HG03060 (cell line): ENCODE measurements at regions not wholly inside any gene's neighbourhood (a gene's known extent, or its start where the extent isn't known, plus 50 kb on each side); places are given as distances from the start of the nearest gene placed in this dataset.

Source experiments
- ATAC-seq: cut with Tn5 transposase; IDR thresholded peaks from one replicate; pipeline ENCODE4 v1.9.1; 2021; ENCODE audit warnings: low read depth, moderate number of reproducible peaks; ENCODE audit not compliant: unreplicated experiment

DNA sequence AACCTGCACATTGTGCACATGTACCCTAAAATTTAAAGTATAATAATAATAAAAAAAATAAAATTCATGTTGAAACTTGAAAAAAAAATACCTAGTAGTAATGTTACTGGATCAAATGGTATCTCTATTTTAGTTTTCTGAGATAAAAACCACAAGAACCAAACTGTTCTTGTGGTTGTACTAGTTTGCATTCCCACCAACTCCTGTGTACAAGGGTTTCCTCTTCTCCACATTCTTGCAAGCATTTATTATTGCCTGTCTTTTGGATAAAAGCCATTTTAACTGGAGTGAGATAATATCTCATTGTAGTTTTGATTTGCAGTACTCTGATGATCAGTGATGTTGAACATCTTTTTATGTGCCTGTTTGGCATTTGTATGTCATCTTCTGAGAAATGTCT is 177.7 kb downstream of the KIF20B start:
- ATAC-seq, result no peak

GRCh38 chr10:89887406-89887805 is 186.0 kb downstream of the KIF20B start:
- peak; percentile 20 for ATAC-seq

- peak; percentile 48 for ATAC-seq
These were observed 186.4 kb downstream of the KIF20B start for GRCh38 chr10:89887830-89888229.

DNA sequence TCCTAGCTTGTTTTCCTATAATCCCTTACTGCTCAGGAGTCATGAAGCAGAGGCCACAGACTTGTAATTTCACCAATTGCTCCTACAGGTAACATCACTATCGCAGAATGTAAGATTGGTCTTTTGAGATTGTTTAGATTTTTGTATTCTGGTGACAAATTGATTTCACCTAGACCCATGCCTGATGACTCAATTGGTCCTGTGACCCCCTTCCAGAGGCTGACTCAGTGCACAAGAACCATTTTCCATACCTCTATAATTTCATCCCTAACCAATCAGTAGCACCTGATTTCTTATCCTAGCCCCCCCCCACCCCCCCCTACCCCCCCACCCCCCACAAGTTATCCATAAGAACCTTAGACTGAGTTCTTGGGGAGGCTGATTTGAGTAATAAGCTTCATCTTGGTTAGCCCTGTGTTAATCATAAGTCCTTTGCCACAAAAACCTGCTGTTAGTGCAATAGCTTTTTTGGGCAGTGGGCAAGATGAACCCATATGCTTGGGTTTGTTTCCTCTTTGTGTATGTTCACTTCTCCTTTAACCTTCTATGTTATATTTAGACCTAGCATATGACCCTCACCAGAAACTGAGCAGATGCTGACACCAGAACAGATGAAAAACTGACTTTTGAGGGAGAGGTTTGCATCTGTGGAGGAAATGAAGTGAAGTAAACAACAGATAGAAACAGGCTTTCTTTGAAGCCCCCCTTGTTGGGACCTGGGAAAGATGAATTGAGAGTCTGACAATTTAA is 187.1 kb downstream of the KIF20B start:
- peak; percentile 86 for ATAC-seq

- no peak for ATAC-seq
These were observed 188.2 kb downstream of the KIF20B start for GRCh38 chr10:89889606-89890005.

- ATAC-seq, result no peak
These were observed 189.7 kb downstream of the KIF20B start for GRCh38 chr10:89891006-89891535.

DNA sequence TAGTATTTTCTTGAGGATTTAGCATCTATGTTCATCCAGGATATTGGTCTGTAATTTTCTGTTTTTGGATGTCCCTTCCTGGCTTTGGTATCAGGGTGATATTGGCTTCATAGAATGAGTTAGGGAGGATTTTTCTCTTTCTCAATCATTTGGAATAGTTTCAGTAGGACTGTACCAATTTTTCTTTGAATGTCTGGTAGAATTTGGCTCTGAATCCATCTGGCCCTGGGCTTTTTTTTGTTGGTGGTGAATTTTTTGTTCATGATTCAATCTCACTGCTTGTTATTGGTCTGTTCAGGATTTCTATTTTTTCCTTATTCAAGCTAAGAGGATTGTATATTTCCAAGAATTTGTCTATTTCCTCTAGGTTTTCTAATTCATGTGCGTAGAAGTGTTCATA is 192.7 kb downstream of the KIF20B start:
- no peak for ATAC-seq

DNA sequence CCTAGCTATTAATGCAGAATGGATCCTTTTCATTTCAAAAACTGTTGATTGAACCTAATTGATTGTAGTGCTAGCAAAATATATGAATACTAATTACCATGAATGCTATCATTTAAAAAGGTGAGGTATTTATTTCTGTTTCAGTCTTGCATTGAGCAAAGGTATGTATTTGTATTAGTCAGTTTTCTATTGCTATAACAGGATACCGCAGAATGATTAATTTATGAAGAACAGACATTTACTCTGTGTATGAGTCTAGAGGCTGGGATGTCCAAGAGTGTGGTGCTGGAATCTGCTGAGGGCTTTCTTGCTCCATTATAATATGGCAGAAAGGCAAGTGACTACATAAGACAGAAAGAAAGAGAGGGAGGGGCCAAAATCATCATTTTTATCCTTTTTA is 199.2 kb downstream of the KIF20B start:
- no peak for ATAC-seq

GRCh38 chr10:89901895-89902294 is 200.5 kb downstream of the KIF20B start:
- ATAC-seq, result no peak

DNA sequence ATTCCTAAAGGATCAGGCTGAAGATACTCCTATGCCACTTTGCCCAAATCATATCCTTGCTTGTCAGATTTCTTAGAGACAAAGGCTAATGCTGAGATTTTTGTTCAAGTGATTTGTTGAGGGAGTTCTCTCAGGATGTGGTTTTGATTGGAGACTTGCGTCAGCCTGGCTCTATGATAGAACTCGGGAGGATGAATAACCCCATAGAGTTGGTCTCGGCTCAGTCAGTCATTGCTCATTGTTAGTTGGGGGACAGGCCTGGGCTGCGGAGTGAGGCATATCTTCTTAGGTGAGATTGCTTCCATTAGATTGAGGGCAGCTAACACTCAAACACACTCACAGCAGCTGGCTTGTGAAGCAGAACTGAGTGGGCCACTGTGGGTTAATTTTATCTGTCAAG is 203.4 kb downstream of the KIF20B start:
- ATAC-seq, result no peak

DNA sequence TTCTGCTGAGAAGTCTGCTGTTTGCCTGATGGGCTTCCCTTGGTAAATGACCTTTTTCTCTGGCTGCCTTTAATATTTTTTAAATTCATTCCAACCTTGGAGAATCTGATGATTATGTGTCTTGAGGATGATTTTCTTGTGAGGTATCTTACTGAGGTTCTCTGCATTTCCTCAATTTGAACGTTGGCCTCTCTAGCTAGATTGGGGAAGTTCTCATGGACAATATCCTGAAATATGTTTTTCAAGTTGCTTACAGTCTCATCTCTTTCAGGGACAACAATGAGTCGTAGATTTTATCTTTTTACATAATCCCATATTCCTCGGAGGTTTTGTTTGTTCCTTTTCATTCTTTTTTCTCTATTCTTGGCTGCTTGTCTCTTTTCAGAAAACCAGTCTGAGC is 208.4 kb downstream of the KIF20B start:
- ATAC-seq, result no peak

- ATAC-seq, result no peak
These were observed 213.6 kb downstream of the KIF20B start for GRCh38 chr10:89915021-89915420.

GRCh38 chr10:89915968-89916367 is 214.6 kb downstream of the KIF20B start:
- ATAC-seq, result no peak

DNA sequence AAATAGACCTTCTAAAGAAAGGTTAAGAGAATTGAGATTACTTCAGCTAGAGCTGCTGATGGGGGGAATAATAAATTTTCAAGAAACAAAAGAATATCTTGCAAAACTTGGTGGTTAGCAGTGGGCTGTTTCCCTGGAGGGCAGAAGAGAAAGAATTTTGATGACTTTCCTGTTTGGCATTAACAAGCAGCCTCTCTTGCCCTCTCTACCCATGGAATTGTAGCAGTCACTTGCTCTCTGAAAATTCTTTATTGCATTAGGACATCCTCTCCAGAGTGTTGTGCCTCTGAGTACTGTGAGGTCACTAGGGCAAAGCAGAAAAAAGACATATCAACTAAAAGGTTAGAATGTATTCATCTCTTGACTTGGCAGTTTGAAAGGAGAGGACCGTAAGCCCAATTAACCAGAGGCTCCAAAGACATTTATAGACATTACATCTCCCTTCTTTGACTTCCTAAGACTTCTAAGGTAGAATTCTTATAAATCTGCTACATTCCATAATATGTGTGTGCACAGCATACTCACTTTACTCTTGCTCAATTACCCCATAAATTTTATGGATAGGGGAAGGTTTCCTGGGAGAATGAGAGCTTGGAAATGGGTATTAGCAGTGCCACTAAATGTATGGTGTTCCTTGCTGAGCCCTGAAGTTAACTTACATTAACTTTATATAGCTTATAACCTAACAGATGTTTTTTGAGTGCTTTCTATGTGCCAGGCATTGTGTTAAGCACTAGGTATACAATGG is 215.3 kb downstream of the KIF20B start:
- no peak for ATAC-seq

DNA sequence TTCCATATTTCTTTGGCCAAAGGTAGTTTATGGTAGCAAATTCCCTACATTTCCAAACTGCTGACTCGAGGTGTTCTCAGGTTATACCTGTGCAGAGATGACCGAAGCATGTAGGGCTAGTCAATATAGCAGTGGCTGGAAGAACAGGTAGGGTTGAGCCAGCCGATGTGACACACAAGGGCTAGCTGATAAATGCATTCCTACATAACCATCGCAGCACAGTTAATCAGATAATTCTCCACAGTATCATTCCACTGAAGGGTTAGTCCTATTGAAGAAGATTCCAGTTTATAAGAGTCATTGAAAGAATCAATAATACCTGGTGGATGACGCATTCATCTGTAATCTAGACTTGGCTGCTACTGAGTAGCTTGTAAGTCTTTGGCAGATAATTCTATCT is 220.0 kb downstream of the KIF20B start:
- no peak for ATAC-seq

DNA sequence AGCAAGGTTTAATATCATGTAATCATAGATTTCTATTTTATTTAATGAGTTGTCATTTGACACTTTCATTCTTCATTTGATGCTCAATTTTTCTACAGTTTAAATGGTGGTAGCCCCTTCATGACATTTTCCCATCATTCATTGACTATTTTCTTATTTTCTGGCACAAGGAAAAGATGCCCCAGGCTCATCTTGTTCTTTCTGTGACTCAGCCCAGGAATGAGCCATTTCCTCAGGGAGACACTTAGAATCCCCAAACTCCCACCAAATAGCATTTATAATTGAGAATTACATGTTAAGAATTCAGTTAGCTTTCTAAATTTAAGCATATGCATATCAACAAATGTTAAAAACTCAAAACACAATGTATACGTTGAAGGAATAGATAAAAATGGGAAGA is 222.3 kb downstream of the KIF20B start:
- no peak for ATAC-seq

- no peak for ATAC-seq
These were observed 222.9 kb downstream of the KIF20B start for GRCh38 chr10:89924261-89924660.

DNA sequence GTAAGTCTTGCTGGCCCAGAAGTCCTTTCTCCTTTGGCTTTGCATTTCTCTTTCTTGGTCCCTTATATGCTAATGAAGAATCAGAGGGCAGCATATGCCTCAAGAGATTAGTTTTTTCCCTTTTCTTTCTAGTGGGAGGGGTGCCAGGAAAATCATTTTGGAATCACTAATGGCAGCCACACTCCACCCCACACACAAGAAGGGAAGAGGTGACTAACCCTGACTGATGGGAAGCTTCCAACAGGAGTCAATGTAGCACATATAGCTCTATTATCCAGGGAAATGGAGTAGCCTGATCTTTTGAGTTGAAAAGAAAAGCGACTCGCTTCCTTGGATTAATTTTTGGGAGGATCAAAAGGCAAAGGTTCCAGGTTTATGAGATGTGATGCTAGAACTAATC is 225.3 kb downstream of the KIF20B start:
- ATAC-seq, result no peak

DNA sequence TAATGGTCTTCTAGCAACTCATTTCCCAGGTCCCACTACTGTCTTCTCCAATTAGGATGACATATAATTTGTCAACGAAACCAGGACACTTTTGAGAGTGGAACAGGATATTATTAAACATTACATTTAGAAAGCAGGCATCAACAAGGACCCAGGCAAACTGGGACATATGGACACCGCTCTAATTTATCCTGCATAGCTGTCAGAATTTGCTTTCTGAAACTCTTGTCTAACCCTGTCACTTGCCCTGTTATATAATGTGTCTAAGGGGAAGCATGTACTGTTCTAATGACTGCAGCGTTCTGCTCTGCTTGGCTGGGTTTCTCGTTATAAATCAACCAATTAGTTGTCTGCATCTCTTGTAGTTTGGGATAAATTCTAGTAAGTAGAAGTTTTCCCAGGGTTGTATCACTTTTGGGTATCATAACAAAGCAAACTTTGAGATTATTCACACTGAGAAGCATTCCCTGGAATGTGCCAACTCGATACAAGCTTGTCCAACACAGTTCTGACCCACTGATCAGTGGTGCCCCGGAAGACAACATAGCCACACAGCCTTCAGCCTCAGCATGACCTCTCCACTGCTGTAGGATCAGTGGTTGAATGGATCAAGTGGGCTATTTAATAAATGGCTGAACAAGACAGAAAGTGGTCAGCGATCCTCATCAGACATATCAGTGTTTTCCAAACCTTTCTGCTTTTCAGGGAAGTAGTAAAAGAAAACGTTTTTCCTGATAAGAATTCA is 228.1 kb downstream of the KIF20B start:
- ATAC-seq, result no peak

- ATAC-seq, result no peak
These were observed 236.1 kb downstream of the KIF20B start for GRCh38 chr10:89937494-89937893.

GRCh38 chr10:89940076-89940475 is 238.7 kb downstream of the KIF20B start:
- ATAC-seq, result no peak
